ENCODE measurements at regions not wholly inside any gene's neighbourhood (a gene's known extent, or its start where the extent isn't known, plus 50 kb on each side); places are given as distances from the start of the nearest gene placed in this dataset.

DNA sequence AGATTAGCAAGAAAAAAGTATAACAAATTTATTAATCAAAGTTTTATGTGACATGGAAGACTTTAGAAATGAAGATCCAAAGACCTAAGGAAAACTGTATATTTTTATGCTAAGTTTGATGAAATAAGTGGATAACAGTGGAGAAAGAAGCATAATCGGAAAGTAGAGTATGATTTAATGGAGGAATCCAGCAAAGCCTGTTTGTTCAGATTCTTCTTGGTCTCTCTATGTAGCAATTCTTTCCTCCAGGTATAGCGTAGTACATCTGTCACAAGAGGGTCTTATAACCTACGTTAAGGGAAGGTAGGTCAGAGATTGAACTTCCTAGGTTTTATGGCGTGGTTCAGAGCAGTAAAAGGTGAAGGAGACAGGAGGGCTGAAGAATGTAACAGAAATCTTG is 600.6 kb upstream of the CHORDC1 start:
- TF ChIP-seq, protein P1, sequence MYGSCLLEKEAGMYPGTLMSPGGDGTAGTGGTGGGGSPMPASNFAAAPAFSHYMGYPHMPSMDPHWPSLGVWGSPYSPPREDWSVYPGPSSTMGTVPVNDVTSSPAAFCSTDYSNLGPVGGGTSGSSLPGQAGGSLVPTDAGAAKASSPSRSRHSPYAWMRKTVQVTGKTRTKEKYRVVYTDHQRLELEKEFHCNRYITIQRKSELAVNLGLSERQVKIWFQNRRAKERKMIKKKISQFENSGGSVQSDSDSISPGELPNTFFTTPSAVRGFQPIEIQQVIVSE (CRISPR knock-in tag; IDR thresholded peaks at IDR 0.05; ENCODE audit: borderline replicate concordance), result no peak
- TF ChIP-seq E2F1 (CRISPR knock-in tag; IDR thresholded peaks at IDR 0.05) (no peak), KAT7 (CRISPR knock-in tag; IDR thresholded peaks at IDR 0.05; ENCODE audit: borderline replicate concordance) (no peak), STAT6 (CRISPR knock-in tag; conservative IDR thresholded peaks at IDR 0.05; ENCODE audit: low read depth) (no peak), TP53 (CRISPR knock-in tag; IDR thresholded peaks at IDR 0.05) (no peak), MYBL2 (CRISPR knock-in tag; IDR thresholded peaks at IDR 0.05) (no peak), ATF1 (CRISPR knock-in tag; IDR thresholded peaks at IDR 0.05) (no peak), ZNF138 (CRISPR knock-in tag; conservative IDR thresholded peaks at IDR 0.05) (no peak), SMAD4 (CRISPR knock-in tag; IDR thresholded peaks at IDR 0.05) (no peak), SP1 (CRISPR knock-in tag; conservative IDR thresholded peaks at IDR 0.05) (no peak)
- TF ChIP-seq, protein P2, sequence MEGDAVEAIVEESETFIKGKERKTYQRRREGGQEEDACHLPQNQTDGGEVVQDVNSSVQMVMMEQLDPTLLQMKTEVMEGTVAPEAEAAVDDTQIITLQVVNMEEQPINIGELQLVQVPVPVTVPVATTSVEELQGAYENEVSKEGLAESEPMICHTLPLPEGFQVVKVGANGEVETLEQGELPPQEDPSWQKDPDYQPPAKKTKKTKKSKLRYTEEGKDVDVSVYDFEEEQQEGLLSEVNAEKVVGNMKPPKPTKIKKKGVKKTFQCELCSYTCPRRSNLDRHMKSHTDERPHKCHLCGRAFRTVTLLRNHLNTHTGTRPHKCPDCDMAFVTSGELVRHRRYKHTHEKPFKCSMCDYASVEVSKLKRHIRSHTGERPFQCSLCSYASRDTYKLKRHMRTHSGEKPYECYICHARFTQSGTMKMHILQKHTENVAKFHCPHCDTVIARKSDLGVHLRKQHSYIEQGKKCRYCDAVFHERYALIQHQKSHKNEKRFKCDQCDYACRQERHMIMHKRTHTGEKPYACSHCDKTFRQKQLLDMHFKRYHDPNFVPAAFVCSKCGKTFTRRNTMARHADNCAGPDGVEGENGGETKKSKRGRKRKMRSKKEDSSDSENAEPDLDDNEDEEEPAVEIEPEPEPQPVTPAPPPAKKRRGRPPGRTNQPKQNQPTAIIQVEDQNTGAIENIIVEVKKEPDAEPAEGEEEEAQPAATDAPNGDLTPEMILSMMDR (IDR thresholded peaks at IDR 0.05), result no peak
- TF ChIP-seq, protein P3, sequence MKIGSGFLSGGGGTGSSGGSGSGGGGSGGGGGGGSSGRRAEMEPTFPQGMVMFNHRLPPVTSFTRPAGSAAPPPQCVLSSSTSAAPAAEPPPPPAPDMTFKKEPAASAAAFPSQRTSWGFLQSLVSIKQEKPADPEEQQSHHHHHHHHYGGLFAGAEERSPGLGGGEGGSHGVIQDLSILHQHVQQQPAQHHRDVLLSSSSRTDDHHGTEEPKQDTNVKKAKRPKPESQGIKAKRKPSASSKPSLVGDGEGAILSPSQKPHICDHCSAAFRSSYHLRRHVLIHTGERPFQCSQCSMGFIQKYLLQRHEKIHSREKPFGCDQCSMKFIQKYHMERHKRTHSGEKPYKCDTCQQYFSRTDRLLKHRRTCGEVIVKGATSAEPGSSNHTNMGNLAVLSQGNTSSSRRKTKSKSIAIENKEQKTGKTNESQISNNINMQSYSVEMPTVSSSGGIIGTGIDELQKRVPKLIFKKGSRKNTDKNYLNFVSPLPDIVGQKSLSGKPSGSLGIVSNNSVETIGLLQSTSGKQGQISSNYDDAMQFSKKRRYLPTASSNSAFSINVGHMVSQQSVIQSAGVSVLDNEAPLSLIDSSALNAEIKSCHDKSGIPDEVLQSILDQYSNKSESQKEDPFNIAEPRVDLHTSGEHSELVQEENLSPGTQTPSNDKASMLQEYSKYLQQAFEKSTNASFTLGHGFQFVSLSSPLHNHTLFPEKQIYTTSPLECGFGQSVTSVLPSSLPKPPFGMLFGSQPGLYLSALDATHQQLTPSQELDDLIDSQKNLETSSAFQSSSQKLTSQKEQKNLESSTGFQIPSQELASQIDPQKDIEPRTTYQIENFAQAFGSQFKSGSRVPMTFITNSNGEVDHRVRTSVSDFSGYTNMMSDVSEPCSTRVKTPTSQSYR (CRISPR knock-in tag; IDR thresholded peaks at IDR 0.05), result no peak
- TF ChIP-seq, protein P4, sequence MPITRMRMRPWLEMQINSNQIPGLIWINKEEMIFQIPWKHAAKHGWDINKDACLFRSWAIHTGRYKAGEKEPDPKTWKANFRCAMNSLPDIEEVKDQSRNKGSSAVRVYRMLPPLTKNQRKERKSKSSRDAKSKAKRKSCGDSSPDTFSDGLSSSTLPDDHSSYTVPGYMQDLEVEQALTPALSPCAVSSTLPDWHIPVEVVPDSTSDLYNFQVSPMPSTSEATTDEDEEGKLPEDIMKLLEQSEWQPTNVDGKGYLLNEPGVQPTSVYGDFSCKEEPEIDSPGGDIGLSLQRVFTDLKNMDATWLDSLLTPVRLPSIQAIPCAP (CRISPR knock-in tag; IDR thresholded peaks at IDR 0.05), result no peak
- TF ChIP-seq, protein P5, sequence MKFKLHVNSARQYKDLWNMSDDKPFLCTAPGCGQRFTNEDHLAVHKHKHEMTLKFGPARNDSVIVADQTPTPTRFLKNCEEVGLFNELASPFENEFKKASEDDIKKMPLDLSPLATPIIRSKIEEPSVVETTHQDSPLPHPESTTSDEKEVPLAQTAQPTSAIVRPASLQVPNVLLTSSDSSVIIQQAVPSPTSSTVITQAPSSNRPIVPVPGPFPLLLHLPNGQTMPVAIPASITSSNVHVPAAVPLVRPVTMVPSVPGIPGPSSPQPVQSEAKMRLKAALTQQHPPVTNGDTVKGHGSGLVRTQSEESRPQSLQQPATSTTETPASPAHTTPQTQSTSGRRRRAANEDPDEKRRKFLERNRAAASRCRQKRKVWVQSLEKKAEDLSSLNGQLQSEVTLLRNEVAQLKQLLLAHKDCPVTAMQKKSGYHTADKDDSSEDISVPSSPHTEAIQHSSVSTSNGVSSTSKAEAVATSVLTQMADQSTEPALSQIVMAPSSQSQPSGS (CRISPR knock-in tag; IDR thresholded peaks at IDR 0.05; ENCODE audit: borderline replicate concordance, low read depth), result no peak
